Stimulated activated CD4-positive, alpha-beta T cell treated with anti-CD3 and anti-CD28 coated beads, Interleukin-4, amount 100 ng/mL, for 48 hours (primary cell): ENCODE measurements at regions not wholly inside any gene's neighbourhood (a gene's known extent, or its start where the extent isn't known, plus 50 kb on each side); places are given as distances from the start of the nearest gene placed in this dataset.
"Not testable (repeated sequence)": the region's sequence is repeated elsewhere in the genome, so short reads cannot be mapped to it uniquely, and the experiment has no call there.

Source experiments
- DNase-seq, 2 donors: peaks; one replicate each; pipeline ENCODE4 v3.0.0-alpha.2; 2020; ENCODE audit warnings: low read depth in 2 of 2

- no peak for DNase-seq
Measured at GRCh38 chr5:130335117-130335516, 430.9 kb downstream of the CHSY3 start.

- DNase-seq: no peak
Measured at GRCh38 chr5:130333089-130333488, 428.8 kb downstream of the CHSY3 start.

DNA sequence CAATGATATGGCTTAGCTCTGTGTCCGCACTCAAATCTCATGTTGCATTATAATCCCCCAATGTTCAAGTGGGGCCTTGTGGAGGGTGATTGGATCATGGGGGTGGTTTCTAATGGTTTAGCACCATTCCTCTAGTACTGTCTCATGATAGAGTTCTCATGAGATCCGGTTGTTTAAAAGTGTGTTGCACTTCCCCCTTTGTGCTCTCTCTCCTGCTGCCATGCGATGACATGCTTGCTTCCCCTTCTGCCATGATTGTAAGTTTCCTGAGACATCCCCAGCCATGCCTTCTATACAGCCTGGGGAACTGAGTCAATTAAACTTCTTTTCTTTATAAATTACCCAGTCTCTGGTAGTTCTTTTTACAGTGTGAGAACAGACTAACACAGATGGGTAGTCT is 427.1 kb downstream of the CHSY3 start:
- no peak for DNase-seq

DNA sequence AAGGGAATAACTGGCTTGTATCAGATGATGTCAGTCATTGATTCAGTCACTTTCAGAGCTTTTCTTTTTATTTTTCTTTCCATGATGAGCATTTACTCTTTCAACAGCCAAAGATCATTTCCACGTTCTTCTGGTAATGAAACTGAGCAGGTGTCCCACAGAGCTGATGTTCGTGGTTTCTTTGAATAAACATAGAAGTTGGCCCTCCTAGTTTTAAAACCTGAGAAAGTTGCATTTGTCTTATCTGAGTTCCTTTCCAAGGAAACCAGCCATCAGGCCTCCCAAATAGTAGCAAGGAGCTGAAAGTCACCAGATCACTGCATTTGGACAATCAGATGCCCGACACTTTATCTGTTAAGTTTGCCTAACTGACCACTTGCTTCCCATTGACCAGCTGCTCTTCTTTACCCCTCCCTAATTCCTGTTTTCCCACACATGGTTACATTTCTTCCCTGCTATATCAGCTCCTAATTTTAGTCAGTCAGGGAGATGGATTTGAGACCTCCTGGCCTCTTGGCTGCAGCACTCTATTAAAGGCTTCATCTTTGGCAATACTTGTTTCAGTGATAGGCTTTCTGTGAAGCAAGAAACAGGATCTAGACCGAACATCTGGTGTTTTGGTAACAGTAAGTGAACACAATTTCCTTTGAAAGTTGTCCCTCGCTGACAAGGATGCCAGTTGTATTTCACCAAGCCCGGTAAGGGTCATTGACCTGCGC is 420.8 kb downstream of the CHSY3 start:
- no peak for DNase-seq

DNA sequence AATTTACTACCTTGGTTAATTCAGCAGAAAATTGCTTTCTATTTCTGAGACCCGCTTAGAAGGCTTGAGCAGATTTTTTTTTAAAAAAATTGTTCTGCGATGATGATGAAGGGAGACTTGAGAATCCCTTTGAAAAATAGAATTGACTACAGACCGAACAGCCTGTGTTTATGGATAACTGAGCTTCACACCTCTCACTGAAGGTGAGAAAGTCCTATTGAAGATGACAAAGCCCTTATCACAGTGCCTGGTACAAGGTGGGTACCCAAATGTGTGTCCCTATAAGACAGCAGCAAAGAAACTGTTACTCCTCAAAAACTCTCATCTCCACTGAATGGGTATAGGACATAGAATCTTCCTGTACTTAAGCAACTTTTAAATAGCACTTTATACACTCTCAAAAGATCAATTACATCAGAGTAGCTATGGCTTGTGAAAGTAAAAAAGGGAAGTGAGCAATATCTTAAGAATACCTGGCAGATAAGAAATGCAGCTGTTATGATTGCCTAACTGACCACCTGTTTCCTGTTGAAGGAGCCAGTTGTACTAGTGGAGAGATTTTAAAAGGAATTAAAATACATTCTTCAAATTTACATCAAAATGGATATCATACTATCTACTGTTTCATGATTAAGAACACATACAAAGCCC is 419.7 kb downstream of the CHSY3 start:
- no peak for DNase-seq

GRCh38 chr5:130321931-130322330 is 417.7 kb downstream of the CHSY3 start:
- no peak for DNase-seq

DNA sequence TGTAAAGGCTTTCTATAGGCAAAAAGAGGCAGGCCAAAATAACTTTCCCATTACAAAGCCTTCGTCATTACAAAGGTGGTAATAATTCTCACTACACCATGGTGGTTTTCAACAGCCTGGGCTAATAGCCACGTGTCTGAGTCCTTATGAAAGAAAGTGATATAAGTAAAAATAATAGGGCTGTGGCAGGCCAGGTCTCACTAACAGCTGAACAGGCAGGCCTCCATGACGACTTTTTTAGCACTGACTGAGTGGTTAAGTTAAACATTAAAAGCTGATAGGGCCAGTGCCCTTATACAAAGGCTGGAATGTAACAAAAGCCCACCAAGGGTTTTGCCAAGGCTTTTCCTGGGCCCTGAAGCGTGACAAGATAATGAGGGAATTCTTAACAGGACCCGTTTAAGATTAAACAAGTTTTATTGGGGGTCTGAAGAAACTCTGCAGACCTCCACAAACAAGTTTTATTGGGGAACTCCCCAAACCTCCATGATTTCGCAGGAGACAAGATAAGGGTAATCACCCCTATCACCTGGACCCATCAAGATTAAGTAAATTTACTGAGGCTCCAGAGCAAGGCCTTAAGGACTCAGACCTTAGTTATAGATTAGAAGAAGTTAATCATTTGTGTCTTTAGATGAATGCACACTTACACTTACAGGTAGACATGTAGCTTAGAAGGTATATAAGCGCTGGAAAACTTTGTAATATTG is 412.9 kb downstream of the CHSY3 start:
- no peak for DNase-seq

DNA sequence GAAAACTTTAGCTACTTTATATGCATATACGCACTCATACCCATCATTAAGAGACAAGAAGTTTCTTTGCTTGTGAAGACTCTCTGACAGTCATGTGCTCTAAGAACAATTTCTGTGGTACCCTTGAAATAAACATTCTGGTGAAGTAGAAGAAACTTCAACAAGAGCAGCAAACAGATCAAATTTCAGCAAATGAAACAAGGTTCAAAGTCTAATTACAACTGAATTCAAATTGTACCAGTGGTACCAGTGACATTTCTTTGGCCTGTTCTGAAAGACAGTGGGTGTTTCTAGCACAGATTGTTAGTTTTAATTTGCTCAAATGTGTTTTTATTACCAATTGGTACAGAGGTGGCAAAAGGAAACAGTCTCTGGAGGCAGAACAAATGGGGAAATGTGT is 391.0 kb downstream of the CHSY3 start:
- no peak for DNase-seq

DNA sequence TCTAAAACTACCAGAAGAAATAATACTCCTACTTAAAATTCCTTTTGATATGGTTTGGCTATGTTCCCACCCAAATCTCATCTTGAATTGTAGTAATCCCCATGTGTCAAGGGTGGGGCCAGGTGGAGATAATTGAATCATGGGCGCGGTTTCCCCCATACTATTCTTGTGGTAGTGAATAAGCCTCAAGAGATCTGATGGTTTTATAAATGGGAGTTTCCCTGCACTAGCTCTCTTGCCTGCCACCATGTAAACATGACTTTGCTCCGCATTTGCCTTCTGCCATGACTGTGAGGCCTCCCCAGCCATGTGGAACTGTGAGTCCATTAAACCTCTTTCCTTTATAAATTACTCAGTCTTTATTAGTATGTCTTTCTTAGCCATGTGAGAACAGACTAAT is 390.5 kb downstream of the CHSY3 start:
- not testable (repeated sequence) for DNase-seq

GRCh38 chr5:130290219-130290618 is 386.0 kb downstream of the CHSY3 start:
- DNase-seq: no peak

GRCh38 chr5:130289132-130290088 is 385.1 kb downstream of the CHSY3 start:
- no peak for DNase-seq

GRCh38 chr5:130287438-130287837 is 383.2 kb downstream of the CHSY3 start:
- no peak for DNase-seq

DNA sequence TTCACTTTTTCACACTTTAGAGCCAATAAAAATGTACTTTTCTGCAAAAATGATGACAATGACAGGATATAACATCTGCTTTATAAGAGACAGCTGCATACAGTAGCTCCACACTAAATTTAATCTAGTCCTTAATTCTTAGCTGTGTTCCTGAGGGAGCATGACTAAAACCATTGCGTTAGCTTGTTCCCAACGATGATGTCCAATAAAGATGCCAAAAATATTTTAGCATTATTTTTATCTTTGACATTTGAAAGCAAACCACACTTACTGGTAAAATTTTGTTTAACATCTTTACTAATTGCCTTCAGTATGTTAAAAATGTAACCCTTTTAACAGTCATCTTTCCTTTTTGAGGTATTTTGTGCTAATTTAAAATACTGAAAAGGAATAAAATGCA is 382.7 kb downstream of the CHSY3 start:
- no peak for DNase-seq

GRCh38 chr5:130282049-130282448 is 377.8 kb downstream of the CHSY3 start:
- no peak for DNase-seq

GRCh38 chr5:130280528-130281217 is 376.4 kb downstream of the CHSY3 start:
- no peak for DNase-seq

DNA sequence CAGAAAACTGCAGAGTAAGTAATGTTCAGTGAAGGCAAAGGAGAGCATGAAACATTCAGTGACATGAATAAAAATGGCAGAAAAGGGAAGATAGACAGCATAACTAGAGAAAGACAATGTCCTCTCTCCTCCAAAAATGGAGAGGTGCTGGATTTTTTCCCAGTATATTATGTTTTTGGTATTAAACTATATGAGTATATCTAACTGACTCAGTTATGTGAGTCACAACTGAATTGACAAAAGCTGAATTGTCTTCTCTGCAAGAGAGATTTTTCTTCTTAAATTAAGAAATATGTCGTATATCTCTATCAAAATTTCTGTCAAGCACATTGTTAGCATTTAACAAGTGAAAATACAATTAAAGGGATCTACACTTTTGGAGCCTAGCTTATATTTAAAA is 375.1 kb downstream of the CHSY3 start:
- no peak for DNase-seq

DNA sequence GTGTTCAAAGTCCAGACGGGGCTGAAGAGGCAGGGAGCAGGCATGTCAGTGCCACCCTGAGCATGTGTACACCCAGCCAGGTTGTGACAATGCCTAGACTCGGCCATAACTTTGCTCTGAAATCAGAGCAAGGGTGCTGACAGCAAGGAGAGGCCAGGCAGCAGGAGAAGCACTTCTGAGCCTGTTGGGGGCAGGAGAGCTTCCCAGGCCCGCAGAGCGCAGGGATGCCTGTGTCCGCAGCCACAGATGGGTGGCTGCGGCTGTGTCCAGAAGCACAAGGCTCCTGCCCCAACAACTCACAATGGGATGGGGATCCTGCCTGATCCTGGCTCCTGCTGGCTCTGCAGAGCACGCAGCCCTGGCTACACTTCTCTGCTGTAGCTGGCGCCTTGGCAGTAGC is 373.9 kb downstream of the CHSY3 start:
- DNase-seq: no peak

DNA sequence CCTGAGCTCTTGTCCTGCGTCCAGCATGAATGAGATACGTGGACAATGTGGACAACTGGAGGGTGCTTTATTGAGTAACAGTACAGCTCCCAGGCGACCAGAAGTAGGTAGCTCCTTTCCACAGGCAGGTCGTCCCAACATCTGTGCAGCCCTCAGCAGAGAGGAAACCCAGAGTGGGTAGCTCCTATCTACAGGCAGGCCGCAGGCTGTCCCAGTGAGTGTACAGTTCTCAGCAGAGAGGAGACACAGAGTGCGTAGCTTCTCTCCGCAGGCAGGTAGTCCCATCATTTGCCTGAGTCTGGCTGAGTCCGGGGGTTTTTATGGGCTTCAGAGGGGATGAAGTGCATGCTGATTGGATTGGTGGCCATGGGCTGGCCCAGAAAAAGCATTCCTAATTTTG is 373.3 kb downstream of the CHSY3 start:
- no peak for DNase-seq

DNA sequence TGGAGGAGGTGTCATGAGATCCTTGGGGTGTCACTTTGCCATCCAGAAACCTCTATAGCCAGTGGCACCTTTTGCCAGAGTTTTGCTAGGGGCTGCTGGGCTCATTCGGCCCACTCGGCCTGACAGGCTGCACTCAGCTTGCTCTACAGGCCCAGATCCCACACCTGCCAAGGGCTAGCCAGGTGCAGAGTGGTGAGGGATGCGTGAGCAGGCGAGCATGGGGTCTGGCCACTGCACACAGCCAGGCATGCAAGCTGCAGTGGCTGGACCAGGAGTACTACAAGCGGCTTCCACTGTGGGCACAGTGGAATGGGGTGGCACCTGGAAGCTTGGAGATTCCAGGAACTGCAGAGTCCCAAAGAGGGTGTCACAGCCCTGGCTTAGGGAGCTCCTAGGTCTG is 372.7 kb downstream of the CHSY3 start:
- no peak for DNase-seq

DNA sequence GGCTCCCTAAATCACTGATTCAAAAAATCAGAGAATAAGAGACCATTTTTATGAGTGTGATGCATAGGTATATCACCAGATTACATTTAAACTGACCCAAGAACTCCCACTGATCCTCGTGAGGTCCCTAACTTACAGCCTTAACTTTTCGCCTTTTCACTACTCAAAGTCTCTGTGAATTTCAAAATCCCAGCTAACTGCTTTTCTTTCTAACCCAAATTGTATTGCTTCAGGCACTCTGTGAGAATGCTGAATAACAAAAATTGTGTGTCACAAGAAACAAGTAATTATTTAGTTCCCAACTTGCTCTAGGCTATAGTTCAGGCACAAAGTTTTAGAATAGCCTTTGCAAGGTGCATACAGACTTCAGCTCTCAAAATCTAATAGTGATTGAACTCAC is 368.6 kb downstream of the CHSY3 start:
- DNase-seq: no peak

GRCh38 chr5:130270786-130271185 is 366.5 kb downstream of the CHSY3 start:
- DNase-seq: no peak
